Sigmoid colon (tissue), 4 donors: ENCODE measurements at regions not wholly inside any gene's neighbourhood (a gene's known extent, or its start where the extent isn't known, plus 50 kb on each side); places are given as distances from the start of the nearest gene placed in this dataset.

ENCODE experiments used
- CTCF ChIP-seq, 4 experiments: fragments of 450-650 bp in 3 of 4; fragments of 200-600 bp in 1 of 4; IDR thresholded peaks; one replicate each; pipeline ENCODE4 v1.5.1; 2016 to 2019; ENCODE audit warnings: antibody characterized with exemption in 4 of 4, mild to moderate bottlenecking in 3 of 4, moderate library complexity in 2 of 4
- POLR2AphosphoS5 ChIP-seq, 4 donors: sonication (generic); formaldehyde crosslinking; IDR thresholded peaks; one replicate each; pipeline ENCODE4 v1.6.1; 2017; ENCODE audit warnings: antibody characterized with exemption in 4 of 4

- TF ChIP-seq CTCF (IDR thresholded peaks at IDR 0.05) (no peak), POLR2AphosphoS5 (IDR thresholded peaks at IDR 0.05) (no peak)
Measured at GRCh38 chr2:129893244-129893643, 86.2 kb upstream of the RAB6C start.
